GM21717 (cell line): ENCODE measurements at regions not wholly inside any gene's neighbourhood (a gene's known extent, or its start where the extent isn't known, plus 50 kb on each side); places are given as distances from the start of the nearest gene placed in this dataset.
"Not testable (repeated sequence)": the region's sequence is repeated elsewhere in the genome, so short reads cannot be mapped to it uniquely, and the experiment has no call there.

Experiments
- ATAC-seq: cut with Tn5 transposase; IDR thresholded peaks from one replicate; pipeline ENCODE4 v1.9.1; 2021; ENCODE audit warnings: mild to moderate bottlenecking, moderate library complexity; ENCODE audit not compliant: unreplicated experiment

DNA sequence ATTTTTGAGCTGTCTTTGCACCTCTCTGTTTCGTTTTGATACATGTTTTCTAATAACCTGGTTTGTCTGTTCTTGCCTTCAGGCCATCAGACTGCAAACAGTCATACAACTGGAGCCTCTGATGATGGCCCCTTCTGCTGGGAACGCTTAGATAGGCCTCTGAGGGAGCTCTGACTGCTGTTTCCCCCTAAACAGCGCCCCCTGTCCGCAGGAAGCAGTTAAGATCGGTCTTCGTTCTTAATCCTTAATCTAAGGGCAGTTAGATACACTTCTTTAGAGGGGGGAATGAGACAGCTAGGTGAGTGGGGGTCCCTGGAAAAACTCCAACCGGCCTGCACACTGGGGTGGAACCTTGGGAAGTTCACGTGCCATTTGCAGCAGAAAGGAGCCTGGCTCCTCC is 1338.8 kb upstream of the SEL1L start:
- no peak for ATAC-seq

DNA sequence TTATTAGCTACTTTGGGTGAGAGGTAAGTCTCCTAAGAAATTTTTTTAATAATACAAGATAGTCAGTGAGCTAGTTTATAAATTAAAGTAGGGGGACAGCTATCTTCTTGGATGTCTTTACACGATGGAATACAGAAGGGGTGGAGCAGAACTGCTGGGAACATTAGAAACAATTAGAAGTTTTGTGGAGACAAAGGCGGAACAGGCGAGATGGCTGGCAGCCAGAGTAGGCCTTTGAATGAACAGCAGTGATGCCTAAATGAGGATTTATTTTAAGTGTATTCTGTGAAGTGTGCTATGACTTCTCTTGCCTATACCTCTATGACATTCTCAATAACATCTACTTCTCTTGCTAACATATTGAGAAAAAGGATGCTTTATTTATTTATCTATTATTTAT is 1345.3 kb upstream of the SEL1L start:
- ATAC-seq: no peak

DNA sequence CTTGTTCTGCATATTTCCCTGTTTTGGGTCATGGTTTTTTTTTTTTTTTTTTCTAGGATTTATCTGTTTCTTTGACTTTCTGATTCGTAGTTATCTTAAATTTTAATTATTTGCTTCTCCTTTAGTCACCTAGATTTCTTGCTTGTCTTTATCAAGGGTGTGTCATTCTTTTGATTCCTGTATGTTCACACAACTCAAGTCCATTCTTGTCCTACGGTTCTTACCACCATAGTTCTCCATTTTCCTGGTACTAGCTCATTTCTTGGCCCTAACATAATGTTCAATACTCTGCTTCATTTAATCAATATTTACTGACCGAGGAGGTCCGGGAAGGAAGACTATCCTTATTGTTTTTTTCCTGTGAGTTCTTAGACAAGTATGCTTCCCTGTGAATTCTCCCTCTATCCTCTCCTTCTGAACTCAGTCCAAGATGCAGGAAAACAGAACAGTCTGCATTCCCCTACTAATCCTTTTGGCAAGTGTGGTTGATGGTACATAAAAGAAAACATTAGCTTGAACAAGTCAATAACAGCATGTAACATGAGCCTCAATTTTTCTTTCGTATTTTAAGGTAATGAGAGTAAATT is 1346.4 kb upstream of the SEL1L start:
- ATAC-seq: no peak

DNA sequence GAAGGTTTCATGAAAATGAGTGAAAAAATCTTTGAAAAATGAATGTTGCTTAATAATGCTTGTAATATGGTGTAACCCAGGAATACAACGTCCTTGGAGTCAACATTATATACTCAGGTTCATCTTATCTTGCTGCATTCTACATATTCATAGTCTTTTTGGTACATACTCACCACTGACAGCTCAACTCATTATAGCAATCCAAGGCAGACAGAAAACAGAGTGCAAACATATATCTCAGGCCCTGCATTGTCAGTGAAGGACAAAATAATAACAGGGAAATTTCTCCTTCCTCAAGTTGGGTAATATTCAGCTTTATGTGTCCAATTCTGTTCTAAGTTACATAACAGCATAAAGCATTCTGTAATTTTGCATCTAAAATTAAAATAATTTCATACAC is 1353.0 kb upstream of the SEL1L start:
- ATAC-seq: no peak

DNA sequence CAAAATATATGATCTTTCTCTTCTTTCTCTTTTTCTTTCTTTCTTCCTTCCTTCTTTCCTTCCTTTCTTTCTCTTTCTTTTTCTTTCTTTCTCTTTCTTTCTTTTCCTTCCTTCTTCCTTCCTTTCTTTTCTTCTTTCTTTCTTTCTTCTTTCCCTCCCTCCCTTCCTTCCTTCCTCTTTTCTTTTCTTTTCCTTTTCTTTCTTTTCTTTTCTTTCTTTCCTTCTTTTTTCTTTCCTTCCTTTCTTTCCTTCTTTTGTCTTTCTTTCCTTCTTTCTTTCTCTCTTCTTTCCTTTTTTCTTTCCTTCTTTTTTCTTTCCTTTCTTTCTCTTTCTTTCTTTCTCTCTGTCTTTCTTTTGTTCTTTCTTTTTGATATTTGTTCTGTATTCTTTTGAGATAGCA is 1356.0 kb upstream of the SEL1L start:
- ATAC-seq: no peak

DNA sequence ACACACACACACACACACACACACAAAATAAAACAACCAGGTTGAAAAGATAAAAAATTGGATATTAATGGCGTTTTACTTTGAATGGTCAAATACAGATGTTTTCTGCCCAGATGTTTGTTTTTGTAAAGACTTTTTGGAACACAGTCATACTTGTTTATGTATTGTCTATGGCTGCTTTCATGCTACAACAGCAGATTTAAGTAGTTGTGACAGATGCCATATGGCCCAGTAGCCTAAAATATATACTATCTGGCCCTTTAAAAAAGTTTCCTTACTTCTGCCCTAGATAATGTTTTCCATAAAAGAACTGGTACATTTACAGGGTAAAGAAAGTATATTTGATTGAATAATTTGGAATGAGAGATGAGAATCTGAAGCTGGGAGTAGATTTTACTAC is 1362.8 kb upstream of the SEL1L start:
- no peak for ATAC-seq

DNA sequence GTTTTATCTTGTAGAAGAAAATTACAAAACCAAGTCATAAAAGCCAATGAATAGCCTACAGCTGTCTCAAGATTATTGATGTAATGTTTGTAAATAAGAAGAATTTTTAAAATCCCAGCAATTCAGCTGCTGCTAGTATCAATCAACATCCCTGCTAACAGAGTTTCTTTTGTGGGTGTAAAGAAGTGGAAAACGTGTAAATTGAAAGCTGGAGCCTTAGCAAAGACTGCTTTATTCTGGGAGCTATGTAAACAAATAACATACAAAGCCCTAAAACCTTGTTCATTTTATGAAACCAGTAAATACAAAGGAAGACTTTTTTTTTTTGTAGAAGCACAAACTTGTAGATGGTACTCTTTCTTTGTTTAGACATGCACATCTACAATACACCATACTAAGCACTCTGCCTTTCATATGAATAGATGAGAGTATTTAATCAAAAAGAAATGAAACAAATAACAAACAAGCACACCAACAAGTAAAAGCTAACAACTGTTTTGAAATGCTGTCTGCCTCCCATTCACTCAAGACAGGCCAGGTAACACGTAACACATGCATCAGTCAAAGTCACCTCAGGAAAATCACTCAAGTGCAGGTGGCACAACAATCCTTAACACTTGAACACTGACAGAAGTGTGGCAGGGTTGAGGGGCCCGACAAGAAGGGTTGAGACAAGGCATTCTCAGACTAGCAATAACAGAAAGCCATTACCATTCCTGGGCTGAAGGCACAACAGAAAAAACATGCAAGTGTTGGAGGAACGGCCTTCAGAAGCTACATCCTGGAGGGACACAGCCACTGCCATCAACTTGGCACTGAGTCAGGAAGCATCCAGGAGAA is 1364.0 kb upstream of the SEL1L start:
- ATAC-seq: no peak

DNA sequence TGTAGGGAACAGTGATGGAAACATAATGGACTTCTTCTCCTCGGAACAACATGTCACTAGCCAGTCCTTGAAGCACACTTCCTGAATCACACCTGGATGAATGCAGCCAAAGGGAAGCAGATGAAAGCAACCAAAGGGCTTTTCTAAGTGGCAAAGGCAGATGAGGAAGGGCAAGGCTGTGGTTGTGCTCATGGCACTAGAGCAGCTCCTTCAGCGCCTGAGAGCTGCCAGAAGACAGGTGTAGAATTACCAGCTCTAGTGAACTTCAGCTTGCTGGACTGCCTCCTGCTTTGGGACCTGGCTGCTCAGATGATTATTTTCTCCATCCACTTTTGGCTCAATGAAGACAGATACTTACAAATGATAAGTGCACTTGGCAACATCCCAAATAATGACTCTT is 1372.1 kb upstream of the SEL1L start:
- ATAC-seq: no peak

DNA sequence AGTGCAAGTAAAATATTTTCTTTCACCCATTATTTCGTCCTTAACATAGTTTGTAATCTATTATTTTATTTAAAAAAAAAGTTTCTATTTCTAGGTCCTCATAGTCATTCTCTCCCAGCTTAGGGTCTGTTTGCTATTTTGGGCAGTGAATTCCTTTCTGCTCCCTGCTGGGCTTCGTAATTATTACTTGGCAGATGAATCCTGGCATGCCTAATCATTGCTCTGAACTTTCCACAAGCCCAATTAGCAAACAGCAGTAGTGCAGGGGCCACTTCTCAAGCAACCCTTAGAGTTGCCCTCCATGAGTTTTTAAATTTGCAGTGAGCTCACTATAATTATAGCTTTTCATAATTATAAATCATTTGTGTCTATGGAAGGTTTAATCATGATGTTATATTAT is 1378.3 kb upstream of the SEL1L start:
- ATAC-seq: no peak

DNA sequence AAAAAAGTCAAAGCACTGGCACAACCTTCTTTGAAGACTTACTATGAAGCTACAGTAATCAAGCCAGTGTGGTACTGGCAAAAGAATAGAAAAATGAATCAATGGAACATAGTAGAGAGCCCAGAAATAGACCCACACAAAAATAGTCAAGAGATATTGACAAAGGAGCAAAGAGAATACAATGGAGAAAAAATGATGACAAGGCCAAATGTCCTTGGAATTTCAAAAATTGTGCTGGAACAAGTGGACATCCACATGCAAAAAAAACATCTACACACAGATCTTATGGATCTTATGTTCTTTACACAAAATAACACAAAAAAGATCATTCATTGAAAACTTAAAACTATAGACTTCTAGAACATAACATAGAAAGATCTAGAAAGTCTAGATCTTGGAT is 1379.7 kb upstream of the SEL1L start:
- no peak for ATAC-seq

DNA sequence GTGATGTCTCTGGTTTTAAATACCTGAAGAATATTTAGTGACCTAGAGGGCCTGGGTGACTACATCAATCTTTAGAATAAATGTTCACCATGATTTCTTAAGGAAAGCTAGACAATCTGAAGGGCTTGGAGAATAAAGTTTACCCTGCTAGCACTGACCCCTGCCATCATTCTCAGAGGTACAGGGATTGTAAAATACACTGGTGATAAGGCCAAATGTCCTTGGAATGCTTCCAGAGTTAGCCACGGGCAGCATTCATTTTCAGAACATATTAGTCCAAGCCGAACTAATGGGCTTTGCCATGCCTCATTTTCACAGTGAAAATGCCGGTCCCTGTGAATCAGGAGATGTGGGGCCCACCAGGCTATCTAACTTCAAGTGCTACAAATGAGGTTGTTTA is 1381.7 kb upstream of the SEL1L start:
- ATAC-seq: no peak

DNA sequence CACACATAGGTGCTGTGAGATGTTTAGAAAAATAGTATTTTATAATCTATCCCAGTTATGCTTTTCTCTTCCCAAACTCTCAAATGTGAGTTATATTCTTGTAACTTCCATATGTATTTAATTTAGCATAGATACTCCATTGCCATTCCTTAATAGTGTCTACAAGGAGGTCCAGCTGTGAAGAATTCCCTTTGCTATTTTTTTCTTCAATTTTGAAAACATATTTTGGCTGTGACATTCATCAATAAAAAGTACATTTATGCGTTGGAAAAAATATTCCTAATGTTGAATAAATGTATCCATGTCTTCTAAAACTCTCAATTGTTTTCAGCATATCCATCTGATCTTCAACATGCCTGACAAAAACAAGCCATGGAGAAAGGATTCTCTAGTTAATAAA is 1402.0 kb upstream of the SEL1L start:
- ATAC-seq: no peak

DNA sequence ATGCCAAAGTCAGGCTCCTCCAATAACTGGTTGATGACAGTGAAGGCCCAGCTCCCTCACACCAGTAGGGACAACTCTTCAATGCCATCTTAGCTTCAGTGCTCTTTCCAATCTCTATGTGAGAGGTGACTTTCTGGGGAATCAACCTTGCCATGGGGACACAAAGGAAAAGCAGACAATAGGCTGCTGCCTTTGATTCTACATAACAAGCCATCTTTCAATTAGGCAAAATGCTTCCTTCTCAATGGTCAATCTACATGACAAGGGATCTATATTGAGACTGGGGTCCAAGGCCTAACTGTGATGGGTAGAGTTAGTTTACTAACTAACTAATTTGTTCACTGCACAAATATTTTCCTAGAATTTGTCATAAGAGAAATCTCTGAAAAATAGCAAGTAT is 1417.5 kb upstream of the SEL1L start:
- no peak for ATAC-seq

DNA sequence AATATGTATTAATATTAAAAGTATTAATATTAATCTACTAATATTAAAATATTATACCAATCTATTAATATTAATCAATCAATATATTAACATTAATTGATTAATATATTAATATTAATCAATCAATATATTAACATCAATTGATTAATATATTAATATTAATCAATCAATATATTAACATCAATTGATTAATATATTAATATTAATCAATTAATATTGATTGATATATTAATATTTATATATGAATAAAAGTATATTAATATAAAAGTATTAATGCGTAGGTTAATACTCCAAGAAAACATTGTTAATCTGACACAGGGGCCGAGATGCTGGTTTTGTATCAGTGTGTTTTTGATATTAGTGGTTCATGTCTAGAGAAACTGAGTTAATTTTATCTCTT is 1430.1 kb upstream of the SEL1L start:
- ATAC-seq: no peak

DNA sequence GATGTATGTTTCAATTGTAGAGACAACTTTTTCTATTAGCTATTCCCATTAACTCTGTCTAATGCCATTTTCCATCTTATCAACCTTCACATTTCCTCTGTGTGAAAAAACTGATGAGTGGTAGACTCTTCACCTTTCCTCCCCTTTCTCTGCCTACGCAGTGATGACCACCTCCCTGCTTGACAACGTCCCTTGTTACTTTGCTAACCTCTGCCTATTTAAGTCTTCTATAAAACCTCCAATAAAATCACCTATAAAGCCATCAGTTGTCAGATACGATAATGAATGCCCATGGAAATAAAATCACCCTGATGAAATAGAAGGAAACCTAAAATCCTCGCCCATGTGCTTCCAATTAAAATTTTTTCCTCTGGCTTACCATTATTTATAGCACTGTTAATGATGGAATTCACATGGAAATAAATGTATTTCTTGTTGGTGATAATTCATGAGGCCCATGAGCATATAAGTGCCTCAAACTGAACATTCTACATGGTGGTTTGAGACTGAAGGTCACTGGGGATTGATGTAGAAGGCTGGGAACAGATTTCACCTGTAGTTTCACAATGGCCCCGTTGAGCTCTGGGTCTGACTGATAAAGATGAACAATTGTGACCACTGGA is 1454.0 kb upstream of the SEL1L start:
- no peak for ATAC-seq

DNA sequence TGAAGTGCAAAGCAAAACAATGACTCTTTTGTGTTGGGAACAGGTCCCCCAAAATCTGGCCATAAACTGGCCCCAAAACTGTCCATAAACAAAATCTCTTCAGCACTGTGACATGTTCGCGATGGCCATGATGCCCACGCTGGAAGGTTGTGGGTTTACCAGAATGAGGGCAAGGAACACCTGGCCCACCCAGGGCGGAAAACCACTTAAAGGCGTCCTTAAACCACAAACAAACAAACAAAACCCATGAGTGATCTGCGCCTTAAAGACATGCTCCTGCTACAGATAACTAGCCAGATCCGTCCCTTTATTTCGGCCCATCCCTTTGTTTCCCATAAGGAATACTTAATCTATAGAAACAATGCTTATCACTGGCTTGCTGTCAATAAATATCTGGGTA is 1460.9 kb upstream of the SEL1L start:
- not testable (repeated sequence) for ATAC-seq

DNA sequence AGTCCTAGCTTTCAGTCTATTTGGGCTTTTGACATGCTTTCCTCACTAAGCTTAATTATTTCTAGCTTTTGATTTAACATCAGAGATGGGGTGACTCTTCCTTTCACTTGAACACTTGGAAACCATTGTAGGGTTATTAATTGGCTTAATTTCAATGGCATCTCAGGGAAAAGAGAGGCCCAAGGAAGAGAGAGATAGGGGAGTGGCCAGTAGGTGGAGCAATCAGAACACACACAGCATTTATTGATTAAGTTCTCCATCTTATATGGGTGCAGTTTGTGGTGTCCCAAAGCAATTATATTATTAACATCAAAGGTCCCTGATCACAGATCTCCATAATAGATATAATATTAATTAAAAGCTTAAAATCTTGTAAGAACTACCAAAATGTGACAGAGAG is 1466.1 kb upstream of the SEL1L start:
- ATAC-seq: no peak

DNA sequence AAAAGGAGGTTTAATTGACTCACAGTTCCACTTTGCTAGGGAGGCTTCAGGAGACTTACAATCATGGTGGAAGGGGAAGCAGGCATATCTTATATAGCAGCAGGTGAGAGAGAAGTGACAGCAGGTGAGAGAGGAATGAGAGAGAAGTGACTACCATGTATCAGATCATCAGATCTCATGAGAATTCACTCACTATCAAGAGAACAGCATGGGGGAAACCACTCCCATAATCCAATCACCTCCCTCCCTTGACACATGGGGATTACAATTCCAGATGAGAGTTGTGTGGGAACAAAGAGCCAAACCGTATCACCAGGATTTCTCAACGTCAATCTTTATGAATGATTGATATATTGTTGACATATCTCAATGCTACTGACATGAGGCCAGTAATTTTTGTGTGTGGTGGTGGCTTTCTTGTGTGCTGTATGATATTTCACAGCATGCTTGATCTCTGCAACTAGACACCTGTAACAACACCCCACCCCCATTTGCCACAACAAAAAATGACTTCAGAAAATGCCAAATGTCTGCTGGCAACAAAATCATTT is 1470.9 kb upstream of the SEL1L start:
- no peak for ATAC-seq

DNA sequence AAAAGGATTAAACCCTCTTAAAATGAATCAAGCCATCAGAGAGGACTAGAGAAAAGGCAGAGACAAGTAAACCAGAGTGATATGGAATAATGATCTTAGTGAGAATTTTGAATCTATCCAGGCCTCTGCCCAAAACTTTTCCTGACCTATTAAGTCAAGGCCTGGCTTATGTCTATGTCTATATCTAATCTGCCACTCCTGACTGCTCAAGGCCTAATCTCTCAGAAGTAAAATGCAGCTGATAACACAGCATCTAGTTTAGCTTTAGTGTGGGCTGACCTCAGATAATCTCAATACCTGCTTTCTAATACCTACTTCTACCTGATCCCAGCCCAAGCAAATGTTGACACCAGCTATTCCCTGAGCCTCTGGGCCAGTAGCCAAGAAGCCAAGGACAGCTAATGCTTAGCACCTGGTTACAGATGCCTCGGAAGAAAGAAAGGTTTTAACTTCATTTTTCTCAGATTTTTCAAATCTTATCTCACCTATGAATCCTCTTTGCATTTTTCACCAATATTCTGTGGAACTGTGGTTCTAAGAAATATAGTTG is 1472.5 kb upstream of the SEL1L start:
- no peak for ATAC-seq

DNA sequence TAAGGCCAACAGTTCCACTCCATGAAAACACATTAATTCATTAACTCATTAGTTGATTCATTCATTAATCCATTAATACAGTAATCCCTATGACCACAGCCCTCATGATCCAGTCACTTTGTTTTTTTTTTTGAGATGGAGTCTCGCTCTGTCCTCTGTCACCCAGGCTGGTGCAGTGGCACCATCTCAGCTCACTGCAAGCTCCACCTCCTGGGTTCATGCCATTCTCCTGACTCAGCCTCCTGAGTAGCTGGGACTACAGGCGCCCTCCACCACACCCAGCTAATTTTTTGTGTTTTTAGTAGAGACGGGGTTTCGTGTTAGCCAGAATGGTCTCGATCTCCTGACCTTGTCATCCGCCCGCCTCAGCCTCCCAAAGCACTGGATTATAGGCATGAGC is 1473.4 kb upstream of the SEL1L start:
- not testable (repeated sequence) for ATAC-seq

DNA sequence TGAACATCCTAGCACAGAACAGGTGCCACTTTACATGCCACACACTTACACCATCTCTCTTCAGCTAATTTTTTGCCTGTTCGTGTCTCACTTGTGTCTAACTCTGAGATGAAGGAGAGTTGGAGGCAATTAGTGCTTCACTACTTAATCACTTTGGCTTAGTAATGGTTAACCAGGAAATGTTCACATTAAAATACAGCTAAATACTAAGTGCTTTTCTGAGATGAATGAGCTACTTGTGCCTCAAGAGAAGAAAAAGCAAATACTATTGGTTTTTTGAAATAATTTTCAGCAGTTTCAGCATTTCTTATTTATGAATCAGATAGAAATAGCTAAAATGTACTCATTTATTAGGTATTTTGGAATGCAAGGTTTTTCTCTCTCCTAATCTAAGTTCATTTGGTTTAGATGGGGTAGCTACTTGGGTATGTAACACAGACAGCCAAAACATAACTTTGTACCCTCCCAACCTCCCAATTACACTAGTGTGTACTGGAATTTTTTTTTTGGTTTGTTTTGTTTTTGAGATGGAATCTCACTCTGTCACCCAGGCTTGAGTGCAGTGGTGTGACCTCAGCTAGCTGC is 1474.1 kb upstream of the SEL1L start:
- ATAC-seq: no peak
